Erythroblast (primary cell): ENCODE measurements at regions not wholly inside any gene's neighbourhood (a gene's known extent, or its start where the extent isn't known, plus 50 kb on each side); places are given as distances from the start of the nearest gene placed in this dataset.

Experiments
- DNase-seq, 2 experiments: peaks; one replicate each; lab custom pipeline; 2025; lab: John Stamatoyannopoulos, UW
- GATA1 ChIP-seq: IDR thresholded peaks from 2 replicates; pipeline ENCODE4 v1.6.1; 2011; ENCODE audit warnings: low read depth, mild to moderate bottlenecking, control low read depth, low read length, moderate library complexity
- POLR2A ChIP-seq: IDR thresholded peaks from 2 replicates; pipeline ENCODE4 v1.6.1; 2011; ENCODE audit warnings: mild to moderate bottlenecking, low read length

DNA sequence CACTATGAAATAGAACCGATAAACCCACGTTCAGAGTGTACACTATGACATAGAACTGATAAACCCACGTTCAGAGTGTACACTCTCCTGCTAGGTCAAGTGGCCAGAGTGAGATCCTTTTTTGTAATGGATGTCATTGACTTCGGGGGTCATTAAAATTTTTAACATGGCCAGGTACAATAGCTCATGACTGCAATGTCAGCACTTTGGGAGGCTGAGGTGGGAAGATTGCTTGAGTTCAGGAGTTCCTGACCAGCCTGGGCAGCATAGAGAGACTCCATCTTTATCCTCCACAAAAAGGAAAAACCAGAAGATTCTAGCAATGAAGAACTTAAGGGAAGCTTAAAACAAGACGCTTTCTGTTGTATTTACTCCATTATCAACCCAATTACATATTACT, 439.7 kb upstream of the FRG1 start:
- TF ChIP-seq POLR2A (no peak), GATA1 (no peak)
- no peak for DNase-seq

DNA sequence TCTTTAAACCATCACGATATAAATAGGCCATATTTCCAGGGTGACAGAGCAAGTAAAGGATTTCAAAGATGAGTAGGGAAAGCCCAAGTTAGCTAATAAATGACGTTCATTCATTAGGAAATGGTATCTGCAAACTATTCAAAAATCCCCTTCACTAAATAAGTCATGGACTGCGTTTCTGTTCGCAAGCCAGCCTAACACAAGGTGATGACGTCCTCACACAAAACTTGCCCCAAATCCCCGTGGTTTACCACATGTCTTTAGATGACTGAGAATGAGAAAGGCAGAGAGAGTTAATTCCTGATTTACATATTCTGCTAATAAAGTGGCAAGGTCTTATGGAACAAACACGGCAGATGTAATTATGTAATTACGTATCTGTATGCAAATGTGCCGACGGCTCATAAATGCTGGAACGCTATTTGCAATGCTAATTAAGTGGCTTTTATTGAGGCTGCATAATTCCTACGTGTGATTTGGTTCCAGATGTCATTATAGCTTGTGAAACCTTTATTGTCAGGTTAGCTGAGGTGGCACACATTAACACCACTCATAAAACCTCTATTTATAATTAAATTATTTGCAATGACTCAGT, 437.7 kb upstream of the FRG1 start:
- DNase-seq = no peak
- no peak for TF ChIP-seq GATA1
- TF ChIP-seq POLR2A = no peak

DNA sequence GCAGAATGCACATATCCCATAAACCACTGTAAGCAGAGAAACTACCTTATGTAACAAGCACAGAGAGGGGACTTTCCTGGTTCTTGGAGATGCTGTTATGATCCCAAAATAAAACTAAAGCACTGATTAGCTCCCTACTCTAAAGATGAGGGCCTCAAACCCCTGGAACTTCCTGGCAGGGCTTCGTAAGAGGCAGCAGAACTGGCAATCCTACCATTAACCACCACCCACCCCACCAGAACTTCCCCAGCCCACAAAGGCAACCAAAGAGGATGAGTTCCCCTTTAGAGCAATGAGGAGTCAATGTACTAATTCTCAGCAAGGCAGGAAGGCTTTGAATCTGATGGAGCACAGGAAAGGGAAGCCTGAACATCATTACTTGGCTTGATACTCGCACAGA, 436.5 kb upstream of the FRG1 start:
- TF ChIP-seq POLR2A = no peak
- no peak for DNase-seq

DNA sequence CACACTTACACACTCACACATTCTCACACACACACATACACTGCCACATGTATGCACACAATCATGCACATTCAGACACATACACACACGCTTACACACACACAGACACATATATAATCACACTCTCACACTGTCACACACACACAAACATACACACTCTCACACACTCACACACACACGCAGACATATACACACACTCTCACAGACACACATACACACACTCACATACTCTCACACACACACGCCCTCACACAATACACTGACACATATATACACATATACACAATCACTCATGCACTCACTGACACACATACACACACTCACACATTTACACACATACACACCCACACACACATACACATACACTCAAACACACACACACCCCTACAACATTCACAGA, 435.3 kb upstream of the FRG1 start:
- DNase-seq = no peak
- TF ChIP-seq POLR2A = no peak
- no peak for TF ChIP-seq GATA1

DNA sequence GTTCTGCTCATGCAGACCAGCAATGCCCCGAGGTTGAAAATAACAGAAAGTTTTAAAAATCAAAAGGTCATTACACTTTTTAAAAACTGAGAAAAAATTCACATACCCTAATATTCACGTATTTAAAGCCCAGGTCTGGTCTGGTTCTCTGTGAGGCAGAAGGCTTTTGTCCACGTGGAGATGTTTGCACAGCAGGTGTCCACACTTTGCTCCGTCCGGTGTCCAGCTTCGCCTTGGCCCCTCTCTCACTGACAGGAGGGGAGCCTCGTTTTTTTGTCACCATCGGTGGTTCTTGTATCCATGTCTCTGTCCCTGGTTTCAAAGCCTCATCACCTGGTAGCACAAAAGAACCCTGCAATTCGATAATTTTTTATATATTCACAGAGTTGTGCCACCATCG, 434.6 kb upstream of the FRG1 start:
- TF ChIP-seq GATA1 = no peak
- no peak for DNase-seq

DNA sequence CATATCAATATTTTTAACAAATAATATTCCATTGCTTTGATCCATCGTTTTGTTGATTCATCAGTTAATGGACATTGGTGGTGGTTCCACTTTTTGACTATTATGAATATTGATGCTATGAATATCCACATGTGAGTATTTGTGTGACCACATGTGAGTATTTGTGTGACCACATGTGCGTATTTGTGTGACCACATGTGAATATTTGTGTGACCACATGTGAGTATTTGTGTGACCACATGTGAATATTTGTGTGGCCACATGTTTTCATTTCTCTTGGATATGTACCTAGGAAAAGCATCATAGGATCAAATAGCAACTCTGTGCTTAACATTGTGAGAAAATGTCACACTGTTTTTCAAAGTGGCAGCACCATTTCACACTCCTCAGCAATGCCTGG, 433.6 kb upstream of the FRG1 start:
- no peak for TF ChIP-seq POLR2A
- no peak for TF ChIP-seq GATA1
- no peak for DNase-seq

DNA sequence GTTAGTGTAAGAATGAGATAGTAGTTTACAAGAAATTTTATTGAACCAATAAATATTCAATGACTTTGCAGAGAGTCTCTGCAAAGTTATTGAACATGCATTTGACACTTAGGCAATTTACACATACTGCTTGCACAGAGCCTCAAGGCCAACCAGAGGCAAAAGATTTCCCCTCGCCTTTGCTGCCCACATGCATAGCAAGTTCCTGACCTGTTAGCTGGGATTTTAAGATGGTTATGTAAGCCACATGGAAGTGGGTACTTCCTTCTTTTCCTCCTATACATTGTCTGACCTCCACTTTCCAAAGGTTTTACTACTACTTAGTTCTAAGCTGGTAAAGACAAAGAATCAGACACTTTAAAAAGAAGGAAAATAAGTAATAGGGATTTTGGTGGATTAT, 430.1 kb upstream of the FRG1 start:
- TF ChIP-seq POLR2A = no peak
- no peak for TF ChIP-seq GATA1
- no peak for DNase-seq

DNA sequence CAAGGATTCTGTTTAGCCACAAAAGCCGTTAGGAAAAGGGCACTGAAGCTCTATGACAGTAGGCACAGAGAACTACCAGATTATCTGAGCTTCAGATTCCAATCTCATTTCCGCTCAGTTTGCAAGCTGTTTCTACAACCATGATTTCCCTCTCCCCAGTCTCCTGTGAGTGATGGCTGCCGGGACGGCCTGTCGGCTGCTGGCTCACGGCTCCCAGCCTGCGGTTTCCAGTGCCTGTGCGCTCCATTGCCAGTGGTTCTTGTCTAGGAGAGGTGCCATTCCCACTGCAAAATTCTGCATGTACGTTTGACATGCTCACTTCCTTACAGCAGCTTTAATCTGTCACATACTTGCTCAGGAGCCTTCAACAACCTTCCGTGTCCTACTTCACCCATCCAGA, 429.1 kb upstream of the FRG1 start:
- TF ChIP-seq POLR2A (no peak), GATA1 (no peak)
- DNase-seq = no peak

DNA sequence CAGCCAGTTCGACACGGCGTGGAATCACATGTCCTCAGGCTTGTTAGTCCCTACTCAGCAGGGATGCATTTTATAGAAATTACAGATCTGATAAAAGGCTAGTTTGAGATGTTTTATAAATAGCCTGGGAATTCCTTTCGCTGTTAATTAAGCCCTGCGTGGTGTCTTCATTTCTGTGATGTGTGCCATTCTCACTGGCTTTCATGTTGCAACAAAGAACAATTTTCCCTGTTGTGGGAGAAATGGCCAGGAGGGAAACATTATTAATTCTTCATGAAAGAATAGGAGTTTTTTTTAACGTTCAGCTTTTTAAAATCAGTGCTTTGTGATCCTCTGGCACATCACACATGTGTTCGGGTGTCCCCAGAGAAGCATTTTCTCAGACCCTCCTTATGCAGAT, 427.3 kb upstream of the FRG1 start:
- TF ChIP-seq POLR2A = no peak
- TF ChIP-seq GATA1 = no peak
- DNase-seq = no peak

DNA sequence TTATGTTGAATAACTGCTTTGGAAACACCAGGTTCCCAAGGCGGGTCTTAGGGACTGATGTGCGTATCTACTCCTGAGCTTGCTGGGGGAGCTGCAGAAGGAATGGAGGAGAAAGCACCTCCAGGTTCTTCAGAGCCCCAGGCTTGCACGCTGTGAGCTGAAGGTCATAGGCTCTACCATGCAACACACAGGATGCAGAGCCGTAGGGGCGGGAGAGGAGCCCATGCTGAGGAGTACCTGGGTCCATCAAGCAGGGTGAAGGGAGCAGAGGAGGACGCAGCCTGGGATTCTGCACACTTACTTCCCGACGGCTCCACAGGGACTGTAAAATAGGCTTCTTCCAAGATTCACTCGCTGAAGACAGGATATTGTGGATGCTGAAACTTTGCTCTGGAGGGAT, 426.5 kb upstream of the FRG1 start:
- no peak for TF ChIP-seq POLR2A
- no peak for TF ChIP-seq GATA1

DNA sequence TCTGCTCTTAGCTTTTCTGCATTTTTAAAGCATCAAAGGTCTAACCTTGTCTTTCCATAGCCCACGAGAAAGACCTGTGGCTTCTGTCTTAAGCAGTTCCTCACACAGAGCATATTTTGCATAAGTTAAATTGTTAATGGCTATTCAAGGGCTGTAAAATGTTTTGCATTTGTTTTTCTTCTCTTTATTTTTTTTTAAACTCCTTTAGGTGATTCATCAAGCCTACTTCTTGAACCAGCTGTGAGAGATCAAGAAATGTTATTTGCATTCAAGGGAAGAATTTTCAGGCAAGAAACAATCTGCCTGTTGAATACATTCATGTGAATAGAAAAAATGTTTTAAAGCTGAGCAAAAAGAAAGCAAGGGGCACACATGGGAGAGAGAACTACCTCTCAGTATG, 423.8 kb upstream of the FRG1 start:
- no peak for DNase-seq
- no peak for TF ChIP-seq POLR2A
- TF ChIP-seq GATA1 = no peak

More for the DNA sequence above, 426.5 kb upstream of the FRG1 start:
- no peak for DNase-seq

DNA sequence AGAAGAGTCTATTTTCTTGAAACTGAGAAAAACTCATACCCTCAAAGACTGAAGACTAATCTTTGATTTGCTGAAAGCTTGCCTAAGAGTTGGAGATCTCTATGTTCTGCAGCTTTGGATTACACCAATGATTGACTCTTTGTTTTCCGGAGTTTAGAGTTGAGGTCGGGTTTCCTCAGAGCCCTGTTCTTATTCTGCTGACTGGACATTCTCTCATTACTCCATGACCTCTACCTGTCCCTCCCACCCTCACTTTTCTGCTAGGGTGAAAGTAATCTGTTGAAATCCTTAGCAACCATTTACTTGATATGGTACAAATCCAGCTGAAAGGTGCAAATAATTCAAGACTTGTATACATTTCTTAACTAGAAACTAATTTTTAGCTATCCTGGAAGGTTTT, 421.5 kb upstream of the FRG1 start:
- TF ChIP-seq POLR2A = no peak
- TF ChIP-seq GATA1 = no peak
- DNase-seq = no peak

DNA sequence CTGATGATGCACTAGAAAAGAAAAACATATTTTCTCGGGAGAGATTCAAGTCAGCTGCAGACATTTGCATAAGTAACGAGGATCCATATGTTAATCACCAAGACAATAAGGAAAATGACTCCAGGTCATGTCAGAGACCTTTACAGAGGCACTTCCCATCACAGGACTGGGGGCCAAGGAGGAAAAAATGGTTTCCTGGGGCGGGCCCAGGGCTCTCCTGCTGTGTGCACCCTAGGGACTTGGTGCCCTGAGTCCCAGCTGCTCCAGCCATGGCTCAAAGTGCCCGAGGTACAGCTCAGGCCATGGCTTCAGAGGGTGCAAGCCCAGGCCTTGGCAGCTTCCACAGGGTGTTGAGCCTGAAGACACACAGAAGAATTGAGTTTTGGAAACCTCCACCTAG, 415.4 kb upstream of the FRG1 start:
- TF ChIP-seq POLR2A (no peak), GATA1 (no peak)
- DNase-seq = no peak

DNA sequence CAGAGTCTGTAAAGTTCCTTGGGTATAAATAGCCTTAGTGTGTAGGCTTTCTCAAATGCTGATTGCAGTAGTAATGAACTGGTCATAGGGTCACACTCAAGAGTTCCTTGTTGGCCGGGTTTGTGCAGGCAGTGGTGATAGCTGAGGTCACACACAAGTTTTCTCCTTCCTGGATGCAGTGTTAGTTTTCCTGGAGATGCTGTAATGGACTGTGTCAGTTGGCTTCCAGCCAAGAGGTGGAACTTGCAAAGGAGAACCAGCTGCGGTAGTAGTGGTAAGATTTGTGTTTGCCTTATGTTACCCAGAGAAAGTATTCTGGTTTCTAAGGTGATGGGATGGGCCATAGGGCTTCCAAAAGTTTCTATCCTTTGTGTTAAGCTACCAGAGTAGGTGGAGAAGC, 409.8 kb upstream of the FRG1 start:
- TF ChIP-seq GATA1 = no peak
- TF ChIP-seq POLR2A = no peak
- no peak for DNase-seq

DNA sequence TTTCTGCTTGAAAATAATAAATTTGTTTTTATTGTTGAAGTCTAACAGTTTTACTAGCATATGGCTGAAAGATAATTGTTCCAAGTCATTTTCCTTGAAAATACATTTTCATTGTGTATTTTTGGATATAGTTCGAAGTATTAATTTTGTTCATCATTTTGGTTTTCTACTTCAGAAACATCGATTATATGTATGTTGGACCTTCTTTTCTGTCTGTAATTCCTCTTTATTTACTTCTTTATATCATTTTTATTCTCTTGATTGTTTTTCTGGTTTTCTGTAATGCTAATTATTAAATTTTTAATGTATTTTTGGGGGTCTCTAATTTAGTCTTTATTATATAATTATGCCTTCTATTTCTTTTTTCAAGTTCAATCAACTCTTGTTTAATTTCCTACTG, 407.1 kb upstream of the FRG1 start:
- peak; percentile 1 to 5 for DNase-seq
- TF ChIP-seq POLR2A (no peak), GATA1 (no peak)

DNA sequence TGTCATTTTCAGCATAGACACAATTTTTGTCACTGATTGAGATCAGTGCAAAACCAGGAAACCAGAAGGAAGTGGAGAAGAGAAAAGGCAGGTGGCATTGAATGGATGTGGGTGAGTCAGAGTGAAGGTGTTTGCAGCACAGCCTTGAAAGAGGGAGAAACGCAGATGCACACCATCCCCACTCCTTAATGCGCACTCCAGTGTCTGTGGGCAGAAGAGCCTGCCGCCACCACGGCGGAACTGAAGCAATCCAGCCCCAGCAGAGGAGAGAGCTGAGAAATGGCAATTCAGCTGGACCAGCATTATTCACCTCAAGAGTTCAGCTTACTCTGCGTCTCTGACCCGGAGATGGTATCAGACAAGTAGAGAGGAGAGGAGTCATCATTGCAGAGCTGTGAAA, 393.1 kb upstream of the FRG1 start:
- TF ChIP-seq POLR2A (no peak), GATA1 (no peak)
- DNase-seq = no peak
